HG03342 (cell line): ENCODE measurements at regions not wholly inside any gene's neighbourhood (a gene's known extent, or its start where the extent isn't known, plus 50 kb on each side); places are given as distances from the start of the nearest gene placed in this dataset.

Source experiments
- ATAC-seq: cut with Tn5 transposase; IDR thresholded peaks from one replicate; pipeline ENCODE4 v1.9.1; 2021; ENCODE audit warnings: mild to moderate bottlenecking, moderate library complexity; ENCODE audit not compliant: unreplicated experiment

- no peak for ATAC-seq
Observed at GRCh38 chr10:78931321-78932053, 137.3 kb upstream of the ZMIZ1 start.

- no peak for ATAC-seq
Observed at GRCh38 chr10:78932054-78932386, 136.7 kb upstream of the ZMIZ1 start.

- no peak for ATAC-seq
Observed at GRCh38 chr10:78932861-78933260, 135.9 kb upstream of the ZMIZ1 start.

GRCh38 chr10:78933828-78934531 lies 134.8 kb upstream of the ZMIZ1 start:
- ATAC-seq = no peak

- ATAC-seq = no peak
Observed at GRCh38 chr10:78934532-78934898, 134.3 kb upstream of the ZMIZ1 start.

GRCh38 chr10:78934994-78935602 lies 133.7 kb upstream of the ZMIZ1 start:
- no peak for ATAC-seq

- ATAC-seq = no peak
Observed at GRCh38 chr10:78935697-78936407, 132.9 kb upstream of the ZMIZ1 start.

GRCh38 chr10:78936412-78937342 lies 132.1 kb upstream of the ZMIZ1 start:
- no peak for ATAC-seq

- ATAC-seq = no peak
Observed at GRCh38 chr10:78937393-78937792, 131.4 kb upstream of the ZMIZ1 start.

GRCh38 chr10:78937800-78938694 lies 130.7 kb upstream of the ZMIZ1 start:
- no peak for ATAC-seq

- no peak for ATAC-seq
Observed at GRCh38 chr10:78938695-78939672, 129.8 kb upstream of the ZMIZ1 start.

- ATAC-seq = no peak
Observed at GRCh38 chr10:78942091-78942501, 126.7 kb upstream of the ZMIZ1 start.

- no peak for ATAC-seq
Observed at GRCh38 chr10:78944723-78945312, 123.9 kb upstream of the ZMIZ1 start.

GRCh38 chr10:78945838-78946237 lies 122.9 kb upstream of the ZMIZ1 start:
- ATAC-seq = no peak

GRCh38 chr10:78947226-78947625 lies 121.5 kb upstream of the ZMIZ1 start:
- ATAC-seq = no peak

- no peak for ATAC-seq
Observed at GRCh38 chr10:78947733-78948132, 121.0 kb upstream of the ZMIZ1 start.

- ATAC-seq = no peak
Observed at GRCh38 chr10:78948621-78949030, 120.1 kb upstream of the ZMIZ1 start.
